NCI-H2227 (cell line): ENCODE measurements at regions not wholly inside any gene's neighbourhood (a gene's known extent, or its start where the extent isn't known, plus 50 kb on each side); places are given as distances from the start of the nearest gene placed in this dataset.
A peak's percentile ranks its signal among the peaks of the same experiment; 100 is the strongest.

Experiments
- DNase-seq: peaks from one replicate; lab custom pipeline; 2025; ENCODE audit not compliant: unreplicated experiment; lab: John Stamatoyannopoulos, UW

- no peak for DNase-seq
These were observed 132.2 kb downstream of the ASB7 start for GRCh38 chr15:100734586-100734985.

GRCh38 chr15:100735129-100736053 lies 133.0 kb downstream of the ASB7 start:
- DNase-seq, result no peak

GRCh38 chr15:100737214-100737613 lies 134.8 kb downstream of the ASB7 start:
- no peak for DNase-seq

- no peak for DNase-seq
These were observed 136.2 kb downstream of the ASB7 start for GRCh38 chr15:100738614-100739013.

GRCh38 chr15:100740138-100740537 lies 137.7 kb downstream of the ASB7 start:
- DNase-seq, result no peak

- DNase-seq, result no peak
These were observed 128.0 kb upstream of the ALDH1A3 start for GRCh38 chr15:100751585-100751984.

- DNase-seq, result no peak
These were observed 126.1 kb upstream of the ALDH1A3 start for GRCh38 chr15:100753503-100753902.

GRCh38 chr15:100757661-100758060 lies 122.0 kb upstream of the ALDH1A3 start:
- no peak for DNase-seq

GRCh38 chr15:100758555-100758954 lies 121.1 kb upstream of the ALDH1A3 start:
- no peak for DNase-seq

- no peak for DNase-seq
These were observed 120.5 kb upstream of the ALDH1A3 start for GRCh38 chr15:100759106-100759505.

GRCh38 chr15:100759698-100760356 lies 119.8 kb upstream of the ALDH1A3 start:
- no peak for DNase-seq

- DNase-seq, result no peak
These were observed 119.2 kb upstream of the ALDH1A3 start for GRCh38 chr15:100760357-100760903.

- no peak for DNase-seq
These were observed 118.2 kb upstream of the ALDH1A3 start for GRCh38 chr15:100761290-100761935.

- no peak for DNase-seq
These were observed 117.3 kb upstream of the ALDH1A3 start for GRCh38 chr15:100762289-100762688.

GRCh38 chr15:100762913-100763834 lies 116.5 kb upstream of the ALDH1A3 start:
- no peak for DNase-seq

GRCh38 chr15:100763835-100764750 lies 115.5 kb upstream of the ALDH1A3 start:
- no peak for DNase-seq

- DNase-seq, result peak; percentile 12
These were observed 114.7 kb upstream of the ALDH1A3 start for GRCh38 chr15:100764778-100765466.

- no peak for DNase-seq
These were observed 114.0 kb upstream of the ALDH1A3 start for GRCh38 chr15:100765467-100766241.
